Activated CD4-positive, alpha-beta T cell treated with anti-CD3 and anti-CD28 coated beads, Interleukin-2, amount 10 ng/mL, durations not matched to agents 24 days and 14 days (primary cell): ENCODE measurements at regions not wholly inside any gene's neighbourhood (a gene's known extent, or its start where the extent isn't known, plus 50 kb on each side); places are given as distances from the start of the nearest gene placed in this dataset.

Source experiments
- DNase-seq: peaks from one replicate; pipeline ENCODE4 v3.0.0; 2022
- H3K27ac Mint-ChIP-seq: one replicate; pipeline ENCODE4 v1.8.0; 2022; ENCODE audit warnings: mild to moderate bottlenecking, mixed read lengths
- H3K27me3 Mint-ChIP-seq: one replicate; pipeline ENCODE4 v1.8.0; 2022; ENCODE audit warnings: mixed read lengths
- H3K36me3 Mint-ChIP-seq: one replicate; pipeline ENCODE4 v1.8.0; 2022; ENCODE audit warnings: low read depth, mild to moderate bottlenecking, mixed read lengths
- H3K4me1 Mint-ChIP-seq: one replicate; pipeline ENCODE4 v1.8.0; 2021; ENCODE audit warnings: mixed read lengths
- H3K4me3 Mint-ChIP-seq: one replicate; pipeline ENCODE4 v1.8.0; 2022; ENCODE audit warnings: mild to moderate bottlenecking, moderate library complexity, mixed read lengths
- H3K9me3 Mint-ChIP-seq: one replicate; pipeline ENCODE4 v1.8.0; 2021; ENCODE audit warnings: mixed read lengths
- intact Hi-C: fragments of 100-400 bp; cut with micrococcal nuclease; formaldehyde crosslinking; loops from one replicate; pipeline ENCODE4 v1.15.1; 2023

DNA sequence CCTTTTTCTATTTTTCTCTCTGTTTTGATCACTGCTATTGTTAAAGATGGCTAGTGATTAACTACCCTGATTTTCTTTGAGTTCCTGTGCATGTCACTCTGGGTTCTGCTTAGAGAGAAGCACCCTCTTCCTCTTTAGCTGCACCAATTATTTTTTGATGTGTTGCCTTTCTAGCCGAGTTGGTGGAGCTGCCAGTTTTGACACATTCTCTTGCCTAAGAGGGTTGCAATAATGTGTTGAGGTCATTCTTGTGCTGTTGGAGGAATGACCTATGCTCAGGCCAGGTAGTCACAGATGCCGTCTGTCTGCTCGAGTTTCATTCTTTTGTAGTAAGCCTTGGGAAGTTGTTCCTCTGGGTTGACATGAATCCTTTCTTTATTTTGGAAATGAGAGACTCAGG is 84.6 kb upstream of the DPH6 start:
- Mint-ChIP-seq H3K4me3 (no peak overlapping the region), H3K36me3 (no peaks in the 10 kb centered on the region), H3K9me3 (no peaks in the 10 kb centered on the region), H3K27ac (no peak overlapping the region), H3K27me3 (peaks cover 5% of the 10 kb centered on the region), H3K4me1 (no peaks in the 10 kb centered on the region)
- DNase-seq, result no peak
- intact Hi-C loops, result no loop called here

DNA sequence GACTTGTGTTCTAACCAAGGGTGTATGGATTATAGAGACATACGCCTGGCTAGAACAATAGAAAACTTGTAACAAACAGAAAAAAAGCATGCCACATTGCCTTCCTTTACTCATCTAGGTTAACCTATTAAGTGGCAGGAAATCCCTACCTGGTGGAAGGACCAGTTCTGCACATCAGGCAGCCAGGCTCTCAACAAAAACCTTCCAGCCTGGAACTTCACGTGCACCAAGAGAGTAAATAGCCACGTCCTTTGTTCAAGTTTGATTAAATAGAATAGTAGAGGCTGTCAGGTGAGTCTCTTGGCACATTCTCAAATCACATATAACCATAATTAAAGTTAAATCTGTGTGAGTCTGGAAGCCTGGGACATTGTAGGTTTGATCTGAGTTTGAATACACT is 85.0 kb upstream of the DPH6 start:
- no peaks in the 10 kb centered on the region for H3K4me1 Mint-ChIP-seq
- no peak for DNase-seq
- intact Hi-C loops, result no loop called here
- H3K27me3 Mint-ChIP-seq, result peaks cover 5% of the 10 kb centered on the region
- no peak overlapping the region for H3K27ac Mint-ChIP-seq
- H3K4me3 Mint-ChIP-seq, result no peak overlapping the region
- H3K9me3 Mint-ChIP-seq, result no peaks in the 10 kb centered on the region
- H3K36me3 Mint-ChIP-seq, result no peaks in the 10 kb centered on the region

DNA sequence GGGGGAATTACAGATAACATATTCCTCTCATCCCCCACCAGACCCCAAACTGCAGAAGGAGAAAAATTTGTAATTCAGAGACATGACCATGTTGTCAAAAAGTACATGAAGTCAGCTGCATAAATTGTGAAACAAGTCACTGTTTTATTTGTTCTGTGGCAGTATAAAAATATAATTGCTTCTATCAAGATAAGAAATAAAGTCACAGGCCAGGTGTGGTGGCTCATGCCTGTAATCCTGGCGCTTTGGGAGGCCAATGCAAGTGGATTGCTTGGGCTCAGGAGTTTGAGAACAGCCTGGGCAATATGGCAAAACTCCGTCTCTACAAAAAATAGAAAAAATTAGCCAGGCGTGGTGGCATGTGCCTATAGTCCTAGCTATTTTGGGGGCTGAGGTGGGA is 87.7 kb upstream of the DPH6 start:
- Mint-ChIP-seq H3K9me3 (no peaks in the 10 kb centered on the region), H3K36me3 (no peaks in the 10 kb centered on the region), H3K27me3 (peaks cover 5% of the 10 kb centered on the region), H3K27ac (no peak overlapping the region), H3K4me1 (no peaks in the 10 kb centered on the region), H3K4me3 (no peak overlapping the region)
- intact Hi-C loops, result no loop called here
- DNase-seq, result no peak

DNA sequence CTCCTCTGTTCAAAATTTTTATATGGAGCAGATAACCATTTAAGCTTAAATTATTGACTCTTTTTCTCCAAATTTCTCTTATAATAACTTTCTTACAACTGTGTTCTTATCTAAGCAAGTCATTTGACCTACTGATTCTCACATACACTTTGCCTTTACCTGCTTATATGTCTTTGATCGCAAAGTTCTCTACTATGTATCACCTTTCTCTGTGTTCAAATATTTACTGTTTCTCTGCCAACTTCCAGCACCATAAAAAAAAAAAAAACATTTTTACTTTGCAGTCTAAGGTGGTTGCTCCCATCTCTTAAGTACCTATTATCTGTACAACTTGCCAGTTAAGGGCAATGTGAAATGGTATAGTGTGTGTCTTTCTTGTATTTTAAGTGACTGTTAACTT is 100.8 kb upstream of the DPH6 start:
- H3K27me3 Mint-ChIP-seq, result peaks cover 4% of the 10 kb centered on the region
- intact Hi-C loops, result no loop called here
- DNase-seq, result no peak
- H3K36me3 Mint-ChIP-seq, result no peaks in the 10 kb centered on the region
- H3K9me3 Mint-ChIP-seq, result peaks cover 5% of the 10 kb centered on the region
- H3K4me3 Mint-ChIP-seq, result no peak overlapping the region
- no peak overlapping the region for H3K27ac Mint-ChIP-seq
- no peaks in the 10 kb centered on the region for H3K4me1 Mint-ChIP-seq

DNA sequence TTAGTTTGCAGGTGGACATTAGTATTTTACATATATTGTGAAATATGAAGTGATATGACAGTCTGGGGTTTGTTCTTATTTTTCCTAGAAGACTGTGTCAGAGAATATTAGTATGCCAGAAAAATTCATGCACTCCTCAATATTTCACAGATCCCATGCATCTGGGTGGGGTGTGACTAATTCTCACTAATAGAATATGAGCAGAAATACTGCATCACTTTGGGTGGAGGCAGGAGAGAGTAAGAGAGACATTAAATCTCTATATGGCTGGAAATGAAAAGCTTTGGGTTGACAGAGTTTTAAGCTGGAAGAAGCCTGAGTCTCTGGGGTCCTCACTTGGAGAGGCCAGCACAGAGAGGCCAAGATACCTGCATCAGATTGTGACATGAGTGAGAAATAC is 101.3 kb upstream of the DPH6 start:
- H3K4me3 Mint-ChIP-seq, result no peak overlapping the region
- peaks cover 3% of the 10 kb centered on the region for H3K9me3 Mint-ChIP-seq
- no peak overlapping the region for H3K27ac Mint-ChIP-seq
- no peaks in the 10 kb centered on the region for H3K36me3 Mint-ChIP-seq
- DNase-seq, result no peak
- no peaks in the 10 kb centered on the region for H3K4me1 Mint-ChIP-seq
- intact Hi-C loops, result no loop called here
- H3K27me3 Mint-ChIP-seq, result peaks cover 4% of the 10 kb centered on the region

DNA sequence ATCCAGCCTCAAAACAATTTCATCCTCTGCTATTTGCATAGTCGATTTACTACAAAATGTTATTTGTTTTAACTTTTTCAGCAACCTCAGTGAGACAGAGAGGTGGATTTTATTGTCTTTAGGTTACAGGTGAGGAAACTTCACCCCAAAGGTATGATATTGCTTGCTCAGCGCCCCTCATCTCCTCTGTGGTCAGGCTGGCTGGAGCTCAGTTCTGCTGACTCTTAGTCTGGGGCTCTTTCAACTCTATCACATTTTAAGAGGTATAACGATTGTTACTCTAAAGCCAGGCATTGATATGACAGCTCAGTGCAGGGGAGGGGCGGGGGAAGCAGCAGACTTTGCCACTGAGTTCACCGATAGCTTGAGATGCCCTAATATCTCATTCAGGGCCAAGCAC is 103.0 kb upstream of the DPH6 start:
- no peaks in the 10 kb centered on the region for H3K4me1 Mint-ChIP-seq
- no peaks in the 10 kb centered on the region for H3K36me3 Mint-ChIP-seq
- peaks cover 3% of the 10 kb centered on the region for H3K9me3 Mint-ChIP-seq
- H3K27me3 Mint-ChIP-seq, result peaks cover 10% of the 10 kb centered on the region
- H3K4me3 Mint-ChIP-seq, result no peak overlapping the region
- H3K27ac Mint-ChIP-seq, result no peak overlapping the region
- intact Hi-C loops, result no loop called here
- no peak for DNase-seq

DNA sequence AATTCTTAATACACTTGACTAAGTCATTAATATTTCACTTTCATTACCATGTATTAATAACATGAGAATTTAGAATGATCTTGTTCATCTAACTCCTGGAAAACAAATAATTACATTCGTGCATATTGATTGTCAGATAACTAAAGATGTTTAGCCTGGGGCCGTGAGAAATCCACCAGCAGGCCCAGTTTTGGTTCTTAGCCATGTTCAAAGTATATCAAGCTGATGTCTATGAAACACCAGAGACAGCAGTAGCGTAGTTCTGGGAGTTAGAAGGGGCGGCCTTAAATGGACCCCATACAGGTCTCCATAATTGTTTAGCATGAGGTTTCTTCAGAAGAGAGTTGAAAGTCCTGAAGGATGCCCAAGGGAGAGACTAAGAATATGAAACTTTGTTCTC is 103.6 kb upstream of the DPH6 start:
- H3K36me3 Mint-ChIP-seq, result no peaks in the 10 kb centered on the region
- H3K27ac Mint-ChIP-seq, result no peak overlapping the region
- no peaks in the 10 kb centered on the region for H3K4me1 Mint-ChIP-seq
- no peak overlapping the region for H3K4me3 Mint-ChIP-seq
- H3K9me3 Mint-ChIP-seq, result peaks cover 3% of the 10 kb centered on the region
- intact Hi-C loops, result no loop called here
- no peak for DNase-seq
- peaks cover 10% of the 10 kb centered on the region for H3K27me3 Mint-ChIP-seq

DNA sequence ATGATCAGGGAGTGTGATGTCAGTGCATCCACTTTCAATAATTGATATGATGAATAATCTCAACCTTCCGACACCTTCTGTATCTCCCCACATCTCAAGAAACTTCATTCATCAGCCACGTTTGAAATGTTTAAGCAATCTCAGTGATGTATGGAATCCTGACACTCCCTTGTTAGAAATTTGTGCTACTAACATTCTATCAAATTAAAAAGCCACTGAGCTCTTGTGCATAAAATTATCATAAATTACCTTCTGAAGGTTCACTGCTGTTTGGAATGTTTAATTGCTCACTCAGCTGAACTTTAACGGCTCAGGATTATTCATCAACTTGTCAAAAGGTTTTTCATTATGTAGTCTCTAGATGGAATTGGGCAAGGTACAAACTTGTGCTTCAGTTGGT is 108.4 kb upstream of the DPH6 start:
- peaks cover 8% of the 10 kb centered on the region for H3K27me3 Mint-ChIP-seq
- intact Hi-C loops, result no loop called here
- no peaks in the 10 kb centered on the region for H3K36me3 Mint-ChIP-seq
- H3K4me3 Mint-ChIP-seq, result no peak overlapping the region
- peaks cover 5% of the 10 kb centered on the region for H3K4me1 Mint-ChIP-seq
- H3K27ac Mint-ChIP-seq, result no peak overlapping the region
- H3K9me3 Mint-ChIP-seq, result peaks cover 3% of the 10 kb centered on the region
- no peak for DNase-seq

DNA sequence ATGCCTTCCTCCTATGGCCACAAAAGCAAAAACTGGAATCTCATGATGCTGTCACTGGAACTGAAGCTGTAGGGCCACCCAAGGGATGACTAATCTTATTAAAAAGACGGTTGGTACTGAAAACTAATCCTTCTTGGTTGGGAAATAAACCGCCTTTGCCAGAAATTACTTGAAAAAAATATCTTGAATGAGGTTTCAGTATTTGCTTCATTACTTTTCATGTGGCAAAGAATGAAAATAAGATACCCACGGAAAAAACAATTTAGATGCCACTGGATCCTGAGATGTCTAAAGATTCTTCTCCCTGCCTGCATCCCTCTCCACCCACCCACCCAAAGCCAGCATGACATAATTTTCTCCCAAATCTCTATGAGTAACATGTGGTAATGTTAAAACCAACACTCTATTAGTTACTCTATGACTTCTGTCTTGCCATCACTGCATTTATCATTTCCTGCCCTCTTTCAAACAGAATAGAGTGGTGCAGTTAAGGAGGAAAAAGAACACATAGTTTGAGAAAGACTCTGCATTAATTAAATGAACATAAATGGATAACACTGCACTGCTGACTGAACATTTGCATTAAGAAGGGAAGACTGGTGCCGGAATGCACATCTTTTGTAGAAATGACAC is 111.8 kb upstream of the DPH6 start:
- Mint-ChIP-seq H3K27ac (peak overlapping the region; percentile 52), H3K4me1 (peaks cover 5% of the 10 kb centered on the region), H3K4me3 (no peak overlapping the region), H3K27me3 (peaks cover 11% of the 10 kb centered on the region), H3K9me3 (no peaks in the 10 kb centered on the region), H3K36me3 (no peaks in the 10 kb centered on the region)
- intact Hi-C loops, result loop anchor here (2.0 to 5.0 kb wide), 2 partner anchors 15 to 110 kb away; partner anchors contain the start of gene DPH6
- DNase-seq, result no peak

DNA sequence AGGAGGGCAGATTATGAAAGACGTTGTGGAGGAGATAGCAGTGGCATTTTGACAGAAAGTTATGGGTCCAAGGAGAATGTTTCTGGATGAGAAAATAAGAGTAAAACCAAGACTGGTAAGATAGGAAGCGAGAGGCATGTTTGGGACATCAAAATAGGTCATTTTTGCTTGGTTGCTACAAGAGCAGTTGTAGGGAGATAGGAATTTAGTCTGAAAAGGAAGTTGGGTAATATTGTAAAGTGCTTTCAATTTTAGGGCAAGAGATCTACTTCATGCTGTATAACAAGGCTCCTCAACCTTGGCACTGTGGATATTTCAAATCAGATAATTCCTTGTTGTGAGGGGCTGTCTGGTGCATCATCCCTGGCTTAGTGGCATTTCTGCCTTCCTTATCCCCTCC is 118.0 kb upstream of the DPH6 start:
- Mint-ChIP-seq H3K4me3 (no peak overlapping the region), H3K36me3 (no peaks in the 10 kb centered on the region), H3K4me1 (peaks cover 2% of the 10 kb centered on the region), H3K27me3 (peaks cover 5% of the 10 kb centered on the region), H3K27ac (no peak overlapping the region), H3K9me3 (peaks cover 5% of the 10 kb centered on the region)
- DNase-seq, result no peak
- intact Hi-C loops, result no loop called here

DNA sequence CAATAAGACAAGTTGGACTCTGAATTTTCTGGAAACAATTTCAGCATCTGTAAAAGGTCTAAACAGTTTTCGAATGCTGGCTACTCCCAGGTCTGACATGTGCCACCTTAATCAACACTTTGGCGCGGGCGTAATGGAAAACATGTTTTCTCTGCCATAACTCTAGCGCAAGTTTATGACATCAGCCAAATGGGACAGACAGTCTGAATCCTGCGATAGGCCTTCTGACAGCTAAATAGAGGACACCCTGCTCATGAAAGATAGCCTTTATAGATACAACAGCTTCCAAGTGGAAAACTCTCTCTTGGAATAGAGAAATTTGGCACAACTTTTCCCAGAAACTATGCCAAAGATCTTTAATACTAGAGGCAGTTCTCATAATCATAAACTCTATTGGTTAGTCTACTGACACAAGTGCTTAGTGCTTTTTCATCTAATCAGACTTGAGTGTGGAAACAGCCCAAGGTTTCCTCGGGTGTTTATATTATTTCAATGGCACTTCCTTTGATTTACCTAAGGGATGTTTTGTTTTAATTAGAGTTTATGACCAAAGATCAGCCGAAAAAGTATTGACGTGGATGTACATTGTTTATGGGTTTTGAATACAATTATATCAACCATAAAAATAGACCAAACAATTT is 120.1 kb upstream of the DPH6 start:
- intact Hi-C loops, result no loop called here
- H3K27me3 Mint-ChIP-seq, result no peaks in the 10 kb centered on the region

DNA sequence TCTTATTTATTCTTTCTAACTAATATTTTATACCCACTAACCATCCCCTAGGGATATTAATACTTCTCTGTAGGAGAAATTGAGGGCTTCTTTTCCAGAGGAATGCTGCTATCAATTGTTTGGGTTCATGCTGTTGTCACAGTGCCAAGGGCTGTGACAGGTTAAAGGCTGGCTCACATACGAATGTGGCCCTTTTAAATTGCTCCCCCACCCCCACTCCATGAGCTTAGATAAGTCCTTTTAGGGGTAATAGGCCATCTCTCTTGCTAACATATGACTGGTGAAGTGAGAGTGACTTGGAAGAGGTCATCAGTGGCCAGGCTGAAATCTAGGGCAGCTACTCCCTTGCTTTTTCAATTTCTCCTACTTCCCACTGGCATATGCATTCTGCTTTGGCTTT is 121.9 kb upstream of the DPH6 start:
- no peak overlapping the region for H3K4me3 Mint-ChIP-seq
- peaks cover 5% of the 10 kb centered on the region for H3K4me1 Mint-ChIP-seq
- no peak overlapping the region for H3K27ac Mint-ChIP-seq
- no peaks in the 10 kb centered on the region for H3K36me3 Mint-ChIP-seq
- peaks cover 5% of the 10 kb centered on the region for H3K9me3 Mint-ChIP-seq
- H3K27me3 Mint-ChIP-seq, result no peaks in the 10 kb centered on the region
- intact Hi-C loops, result no loop called here
- no peak for DNase-seq

More for the DNA sequence above, 120.1 kb upstream of the DPH6 start:
- Mint-ChIP-seq H3K9me3 (peaks cover 5% of the 10 kb centered on the region), H3K36me3 (no peaks in the 10 kb centered on the region), H3K27ac (no peak overlapping the region), H3K4me3 (no peak overlapping the region), H3K4me1 (peaks cover 2% of the 10 kb centered on the region)
- no peak for DNase-seq

DNA sequence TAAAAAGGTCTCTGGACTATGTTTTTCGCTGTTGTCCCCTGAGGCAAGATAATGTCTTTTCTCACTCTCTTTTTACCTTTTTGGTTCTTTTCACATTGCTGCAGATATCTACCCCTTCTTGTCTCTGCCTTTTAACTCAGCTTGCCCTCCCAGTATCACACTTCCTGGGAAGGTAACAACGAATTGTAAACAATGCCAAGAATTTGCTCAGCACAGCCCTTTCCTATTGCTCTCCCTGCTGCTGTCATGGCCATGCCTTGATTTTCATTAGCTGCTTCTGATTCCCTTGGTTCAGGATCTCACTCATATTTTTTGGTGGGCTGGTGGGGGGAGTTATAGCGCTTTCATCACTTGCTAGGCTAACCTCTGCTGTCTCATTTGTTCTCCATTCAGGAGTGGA is 123.1 kb upstream of the DPH6 start:
- Mint-ChIP-seq H3K27me3 (no peaks in the 10 kb centered on the region), H3K27ac (no peak overlapping the region), H3K9me3 (peaks cover 5% of the 10 kb centered on the region), H3K4me3 (no peak overlapping the region), H3K4me1 (peaks cover 10% of the 10 kb centered on the region), H3K36me3 (no peaks in the 10 kb centered on the region)
- intact Hi-C loops, result no loop called here
- DNase-seq, result no peak

DNA sequence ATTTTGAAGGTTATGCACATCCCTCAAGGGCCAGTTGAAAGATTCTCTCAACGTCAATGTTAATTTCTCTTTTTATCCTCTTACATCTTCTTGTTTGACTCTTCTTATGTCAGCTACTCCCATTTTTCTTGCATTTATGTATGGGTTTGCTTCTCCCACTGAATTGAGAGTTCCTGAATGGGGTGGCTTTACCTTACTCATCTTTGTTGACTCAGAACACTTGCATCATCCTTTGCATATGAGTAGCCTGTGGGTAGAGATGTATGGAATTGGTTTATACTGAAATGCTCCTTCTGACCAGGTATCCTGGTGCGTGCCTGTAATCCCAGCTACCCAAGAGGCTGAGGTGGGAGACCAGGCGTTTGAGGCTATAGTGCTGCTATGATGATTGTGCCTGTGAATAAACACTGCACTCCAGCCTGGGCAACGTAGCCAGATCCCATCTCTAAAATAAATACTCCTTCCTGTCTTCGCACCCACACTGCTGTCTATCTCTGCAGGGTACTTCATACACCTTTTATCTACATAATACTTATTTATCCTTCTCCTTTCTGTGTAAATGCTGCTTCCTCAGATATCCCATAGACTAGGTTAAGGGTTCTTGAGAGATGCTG is 123.6 kb upstream of the DPH6 start:
- H3K27me3 Mint-ChIP-seq, result no peaks in the 10 kb centered on the region
- intact Hi-C loops, result no loop called here
- no peak overlapping the region for H3K27ac Mint-ChIP-seq
- peaks cover 10% of the 10 kb centered on the region for H3K4me1 Mint-ChIP-seq
- no peak overlapping the region for H3K4me3 Mint-ChIP-seq
- no peak for DNase-seq
- no peaks in the 10 kb centered on the region for H3K36me3 Mint-ChIP-seq
- H3K9me3 Mint-ChIP-seq, result peaks cover 4% of the 10 kb centered on the region
